Colonic mucosa (tissue), 4 donors: ENCODE measurements at regions not wholly inside any gene's neighbourhood (a gene's known extent, or its start where the extent isn't known, plus 50 kb on each side); places are given as distances from the start of the nearest gene placed in this dataset.
"Not testable (repeated sequence)": the region's sequence is repeated elsewhere in the genome, so short reads cannot be mapped to it uniquely, and the experiment has no call there.

ENCODE experiments used
- DNase-seq: peaks from one replicate; pipeline ENCODE4 v3.0.0-alpha.2; 2020
- H3K27ac ChIP-seq: fragments of 200-600 bp; one replicate; pipeline ENCODE4 v1.8.0; 2021
- H3K27me3 ChIP-seq: fragments of 200-600 bp; one replicate; pipeline ENCODE4 v1.8.0; 2021
- H3K36me3 ChIP-seq: fragments of 200-600 bp; one replicate; pipeline ENCODE4 v1.8.0; 2021
- H3K4me1 ChIP-seq: fragments of 200-600 bp; one replicate; pipeline ENCODE4 v1.8.0; 2021; ENCODE audit warnings: mild to moderate bottlenecking
- H3K4me3 ChIP-seq: fragments of 200-600 bp; one replicate; pipeline ENCODE4 v1.8.0; 2021
- H3K9ac ChIP-seq, 2 donors: one replicate each; pipeline ENCODE4 v1.7.0; 2013; ENCODE audit warnings: control low read depth in 2 of 2, low read depth in 2 of 2, low read length in 2 of 2
- H3K9me3 ChIP-seq: fragments of 200-600 bp; one replicate; pipeline ENCODE4 v1.8.0; 2021
- intact Hi-C: fragments of 100-400 bp; cut with DNase I; formaldehyde crosslinking; loops from one replicate; pipeline ENCODE4 v1.14.1; 2022
- TF ChIP-seq, protein P1 (sequence below): fragments of 200-600 bp; IDR thresholded peaks from one replicate; pipeline ENCODE4 v1.8.0; 2022; ENCODE audit warnings: antibody characterized with exemption, mild to moderate bottlenecking
- donor health status: healthy.
- donor health status: DM: no; HTN: no; CAD: no.
- donor health status: DM: no; HTN: no; CAD: no.

- intact Hi-C loops, result no loop called here
- DNase-seq, result no peak
- no peak overlapping the region for H3K27ac ChIP-seq
- no peak overlapping the region for H3K4me3 ChIP-seq
- H3K9me3 ChIP-seq, result no peaks in the 10 kb centered on the region
- TF ChIP-seq, protein P1, sequence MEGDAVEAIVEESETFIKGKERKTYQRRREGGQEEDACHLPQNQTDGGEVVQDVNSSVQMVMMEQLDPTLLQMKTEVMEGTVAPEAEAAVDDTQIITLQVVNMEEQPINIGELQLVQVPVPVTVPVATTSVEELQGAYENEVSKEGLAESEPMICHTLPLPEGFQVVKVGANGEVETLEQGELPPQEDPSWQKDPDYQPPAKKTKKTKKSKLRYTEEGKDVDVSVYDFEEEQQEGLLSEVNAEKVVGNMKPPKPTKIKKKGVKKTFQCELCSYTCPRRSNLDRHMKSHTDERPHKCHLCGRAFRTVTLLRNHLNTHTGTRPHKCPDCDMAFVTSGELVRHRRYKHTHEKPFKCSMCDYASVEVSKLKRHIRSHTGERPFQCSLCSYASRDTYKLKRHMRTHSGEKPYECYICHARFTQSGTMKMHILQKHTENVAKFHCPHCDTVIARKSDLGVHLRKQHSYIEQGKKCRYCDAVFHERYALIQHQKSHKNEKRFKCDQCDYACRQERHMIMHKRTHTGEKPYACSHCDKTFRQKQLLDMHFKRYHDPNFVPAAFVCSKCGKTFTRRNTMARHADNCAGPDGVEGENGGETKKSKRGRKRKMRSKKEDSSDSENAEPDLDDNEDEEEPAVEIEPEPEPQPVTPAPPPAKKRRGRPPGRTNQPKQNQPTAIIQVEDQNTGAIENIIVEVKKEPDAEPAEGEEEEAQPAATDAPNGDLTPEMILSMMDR, result no peak
- H3K27me3 ChIP-seq, result no peaks in the 10 kb centered on the region
- H3K4me1 ChIP-seq, result no peaks in the 10 kb centered on the region
- no peaks in the 10 kb centered on the region for H3K36me3 ChIP-seq
- no peak overlapping the region for H3K9ac ChIP-seq
Observed at GRCh38 chr6:44037847-44038542, 89.3 kb downstream of the MRPL14 start.

DNA sequence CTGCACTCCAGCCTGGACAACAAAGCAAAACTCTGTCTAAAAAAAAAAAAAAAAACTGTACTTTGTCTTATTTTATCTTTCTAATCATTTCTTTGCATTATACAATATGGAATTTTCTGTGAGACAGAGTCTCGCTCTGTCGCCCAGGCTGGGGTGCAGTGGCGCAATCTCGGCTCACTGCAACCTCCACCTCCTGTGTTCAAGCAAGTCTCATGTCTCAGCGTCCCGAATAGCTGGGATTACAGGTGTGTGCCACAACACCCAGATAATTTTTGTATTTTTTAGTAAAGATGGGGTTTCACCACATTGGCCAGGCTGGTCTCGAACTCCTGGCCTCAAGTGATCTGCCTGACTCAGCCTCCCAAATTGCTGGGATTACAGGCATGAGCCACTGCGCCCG, 90.0 kb downstream of the MRPL14 start:
- H3K9me3 ChIP-seq, H3K27ac ChIP-seq, H3K36me3 ChIP-seq, DNase-seq, H3K27me3 ChIP-seq, H3K4me3 ChIP-seq, H3K4me1 ChIP-seq, intact Hi-C loops, H3K9ac ChIP-seq: not testable (repeated sequence)

GRCh38 chr6:44036699-44037101, 90.6 kb downstream of the MRPL14 start:
- Histone ChIP-seq H3K4me1 (no peaks in the 10 kb centered on the region), H3K27ac (no peak overlapping the region), H3K9me3 (no peaks in the 10 kb centered on the region), H3K4me3 (no peak overlapping the region), H3K36me3 (no peaks in the 10 kb centered on the region), H3K9ac (no peak overlapping the region), H3K27me3 (no peaks in the 10 kb centered on the region)
- TF ChIP-seq, protein P1, result no peak
- intact Hi-C loops, result no loop called here
- DNase-seq, result no peak

GRCh38 chr6:44036196-44036595, 91.1 kb downstream of the MRPL14 start:
- Histone ChIP-seq H3K4me1 (no peaks in the 10 kb centered on the region), H3K27ac (no peak overlapping the region), H3K4me3 (no peak overlapping the region), H3K36me3 (no peaks in the 10 kb centered on the region), H3K9ac (no peak overlapping the region), H3K9me3 (no peaks in the 10 kb centered on the region), H3K27me3 (no peaks in the 10 kb centered on the region)
- intact Hi-C loops, result no loop called here
- no peak for DNase-seq
- TF ChIP-seq, protein P1, result no peak

- intact Hi-C loops, result no loop called here
- no peaks in the 10 kb centered on the region for H3K4me1 ChIP-seq
- H3K27ac ChIP-seq, result no peak overlapping the region
- no peak overlapping the region for H3K9ac ChIP-seq
- DNase-seq, result no peak
- H3K4me3 ChIP-seq, result no peak overlapping the region
- H3K9me3 ChIP-seq, result no peaks in the 10 kb centered on the region
- TF ChIP-seq, protein P1, result no peak
- no peaks in the 10 kb centered on the region for H3K27me3 ChIP-seq
- no peaks in the 10 kb centered on the region for H3K36me3 ChIP-seq
Observed at GRCh38 chr6:44035621-44036020, 91.6 kb downstream of the MRPL14 start.

DNA sequence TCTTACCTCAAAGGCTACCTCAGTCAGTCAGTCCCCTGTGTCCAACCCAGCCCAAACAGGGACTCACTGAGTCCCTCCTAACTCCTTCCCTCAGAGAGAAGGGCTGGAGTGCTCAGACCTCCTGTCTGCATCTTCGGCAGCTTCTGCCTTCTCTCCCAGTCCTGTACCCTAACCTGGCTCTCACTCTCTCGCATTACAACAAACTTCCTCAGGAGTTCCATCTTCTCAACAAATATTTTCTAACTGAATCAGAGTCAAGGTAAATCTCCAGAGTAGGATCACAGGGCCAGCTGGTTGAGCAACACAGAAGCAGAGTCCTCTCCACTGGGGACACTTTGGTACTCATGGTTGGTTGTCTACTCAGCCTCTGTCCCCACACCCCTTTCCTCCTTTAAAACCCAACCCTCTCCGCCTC, 92.3 kb downstream of the MRPL14 start:
- Histone ChIP-seq H3K36me3 (no peaks in the 10 kb centered on the region), H3K9ac (no peak overlapping the region), H3K27ac (no peak overlapping the region), H3K27me3 (no peaks in the 10 kb centered on the region), H3K4me1 (no peaks in the 10 kb centered on the region), H3K9me3 (no peaks in the 10 kb centered on the region), H3K4me3 (no peak overlapping the region)
- TF ChIP-seq, protein P1, result no peak
- DNase-seq, result no peak
- intact Hi-C loops, result no loop called here
